Fibroblast of mammary gland (primary cell): ENCODE measurements at regions not wholly inside any gene's neighbourhood (a gene's known extent, or its start where the extent isn't known, plus 50 kb on each side); places are given as distances from the start of the nearest gene placed in this dataset.

Experiments used
- DNase-seq: peaks from one replicate; pipeline ENCODE4 v3.0.0-alpha.2; 2010; ENCODE audit warnings: low read depth
- H3K4me3 ChIP-seq: 2 replicates; pipeline ENCODE4 v1.5.1; 2011; ENCODE audit warnings: low read depth, mild to moderate bottlenecking, low read length, moderate library complexity; ENCODE audit not compliant: control insufficient read depth
- CTCF ChIP-seq: conservative IDR thresholded peaks from 2 replicates; pipeline ENCODE4 v1.5.1; 2011; ENCODE audit warnings: low read depth, low read length, inconsistent platforms; ENCODE audit not compliant: control insufficient read depth, insufficient read depth

- no peak for DNase-seq
- no peak overlapping the region for H3K4me3 ChIP-seq
- TF ChIP-seq CTCF = no peak
Observed at GRCh38 chr13:86403181-86403580, 604.0 kb upstream of the SLITRK6 start.

- DNase-seq = no peak
- no peak overlapping the region for H3K4me3 ChIP-seq
- no peak for TF ChIP-seq CTCF
Observed at GRCh38 chr13:86409466-86410241, 610.4 kb upstream of the SLITRK6 start.

GRCh38 chr13:86425170-86425815, 626.1 kb upstream of the SLITRK6 start:
- DNase-seq = no peak
- no peak for TF ChIP-seq CTCF
- no peak overlapping the region for H3K4me3 ChIP-seq

GRCh38 chr13:86426437-86426836, 627.2 kb upstream of the SLITRK6 start:
- no peak for TF ChIP-seq CTCF
- no peak for DNase-seq
- H3K4me3 ChIP-seq = no peak overlapping the region

GRCh38 chr13:86429756-86430155, 630.5 kb upstream of the SLITRK6 start:
- no peak for TF ChIP-seq CTCF
- H3K4me3 ChIP-seq = no peak overlapping the region
- no peak for DNase-seq

- DNase-seq = no peak
- TF ChIP-seq CTCF = no peak
- no peak overlapping the region for H3K4me3 ChIP-seq
Observed at GRCh38 chr13:86438034-86438433, 638.8 kb upstream of the SLITRK6 start.
